Left lung (tissue), 4 donors: ENCODE measurements at regions not wholly inside any gene's neighbourhood (a gene's known extent, or its start where the extent isn't known, plus 50 kb on each side); places are given as distances from the start of the nearest gene placed in this dataset.

Source experiments
- ATAC-seq: fragments of 200-7000 bp; cut with Tn5 transposase; one replicate; pipeline ENCODE4 v1.9.1; 2020; ENCODE audit warnings: moderate library complexity
- DNase-seq, 4 donors: peaks; one replicate each; pipeline ENCODE4 v3.0.0-alpha.2; 2013 to 2020
- H3K27ac ChIP-seq, 2 donors: fragments of 200-600 bp; sonication (generic) in 1 of 2; one replicate each; pipeline versions ENCODE4 v1.5.0 to v1.8.0; 2020 to 2021
- H3K27me3 ChIP-seq, 2 donors: fragments of 200-600 bp; sonication (generic) in 1 of 2; one replicate each; pipeline versions ENCODE4 v1.5.0 to v1.8.0; 2020 to 2021
- H3K36me3 ChIP-seq, 2 donors: fragments of 200-600 bp; sonication (generic) in 1 of 2; one replicate each; pipeline versions ENCODE4 v1.5.0 to v1.8.0; 2020 to 2021
- H3K4me1 ChIP-seq, 2 donors: fragments of 200-600 bp; one replicate each; pipeline ENCODE4 v1.8.0; 2021
- H3K4me3 ChIP-seq, 2 donors: fragments of 200-600 bp; sonication (generic) in 1 of 2; one replicate each; pipeline versions ENCODE4 v1.5.0 to v1.8.0; 2020 to 2021; ENCODE audit warnings: mild to moderate bottlenecking in 1 of 2
- H3K9me3 ChIP-seq, 2 donors: fragments of 200-600 bp; sonication (generic) in 1 of 2; one replicate each; pipeline versions ENCODE4 v1.5.0 to v1.8.0; 2020 to 2021
- CTCF ChIP-seq, 2 donors: fragments of 200-600 bp; sonication (generic) in 1 of 2; IDR thresholded peaks; one replicate each; pipeline versions ENCODE4 v1.5.0 to v1.8.0; 2021; ENCODE audit warnings: antibody characterized with exemption in 2 of 2
- intact Hi-C, 2 donors: fragments of 100-400 bp; cut with DNase I; formaldehyde crosslinking; loops; one replicate each; pipeline versions ENCODE4 v1.11.2 to v1.14.2; 2022
- donor health status: DM: no; HTN: yes; CAD: no.
- donor health status: DM: no; HTN: no; CAD: no.

GRCh38 chr18:59966913-59967312, 67.1 kb downstream of the PMAIP1 start:
- ATAC-seq (no peak), DNase-seq (no peak)
- no peaks in the 10 kb centered on the region for H3K9me3 ChIP-seq
- no peaks in the 10 kb centered on the region for H3K36me3 ChIP-seq
- no peaks in the 10 kb centered on the region for H3K4me1 ChIP-seq
- intact Hi-C loops = no loop called here
- H3K27me3 ChIP-seq = peaks cover 26 to 40% of the 10 kb centered on the region in 2 donors
- no peak overlapping the region for H3K27ac ChIP-seq
- H3K4me3 ChIP-seq = no peak overlapping the region
- no peak for TF ChIP-seq CTCF (IDR thresholded peaks at IDR 0.05)

- no peaks in the 10 kb centered on the region for H3K4me1 ChIP-seq
- ATAC-seq (no peak), DNase-seq (no peak)
- no peak overlapping the region for H3K27ac ChIP-seq
- H3K27me3 ChIP-seq = peaks cover 4 to 21% of the 10 kb centered on the region in 2 donors
- no peaks in the 10 kb centered on the region for H3K9me3 ChIP-seq
- H3K36me3 ChIP-seq = no peaks in the 10 kb centered on the region
- H3K4me3 ChIP-seq = no peak overlapping the region
- no peak for TF ChIP-seq CTCF (IDR thresholded peaks at IDR 0.05)
- intact Hi-C loops = no loop called here
These were observed 63.4 kb downstream of the PMAIP1 start for GRCh38 chr18:59963229-59963628.

- Histone ChIP-seq H3K4me3 (no peak overlapping the region), H3K36me3 (no peaks in the 10 kb centered on the region), H3K9me3 (no peaks in the 10 kb centered on the region), H3K27ac (no peak overlapping the region), H3K4me1 (no peaks in the 10 kb centered on the region), H3K27me3 (peaks cover 0 to under 1% of the 10 kb centered on the region in 2 donors)
- intact Hi-C loops = no loop called here
- no peak for TF ChIP-seq CTCF (IDR thresholded peaks at IDR 0.05)
- peak; percentile 64 for ATAC-seq
- no peak for DNase-seq
These were observed 61.3 kb downstream of the PMAIP1 start for GRCh38 chr18:59961070-59961469.

GRCh38 chr18:59960272-59960671, 60.5 kb downstream of the PMAIP1 start:
- H3K27ac ChIP-seq = no peak overlapping the region
- ATAC-seq = no peak

GRCh38 chr18:59959606-59960005, 59.8 kb downstream of the PMAIP1 start:
- Histone ChIP-seq H3K4me1 (no peaks in the 10 kb centered on the region), H3K36me3 (no peaks in the 10 kb centered on the region), H3K4me3 (no peak overlapping the region), H3K9me3 (no peaks in the 10 kb centered on the region), H3K27ac (no peak overlapping the region), H3K27me3 (no peaks in the 10 kb centered on the region)
- DNase-seq (no peak), ATAC-seq (no peak)
- intact Hi-C loops = no loop called here
- no peak for TF ChIP-seq CTCF (IDR thresholded peaks at IDR 0.05)

More at GRCh38 chr18:59960272-59960671, 60.5 kb downstream of the PMAIP1 start:
- no peak for TF ChIP-seq CTCF (IDR thresholded peaks at IDR 0.05)
- no peaks in the 10 kb centered on the region for H3K9me3 ChIP-seq
- no peak overlapping the region for H3K4me3 ChIP-seq
- no peaks in the 10 kb centered on the region for H3K4me1 ChIP-seq
- no peaks in the 10 kb centered on the region for H3K36me3 ChIP-seq
- no peaks in the 10 kb centered on the region for H3K27me3 ChIP-seq
- DNase-seq = no peak
- intact Hi-C loops = no loop called here
